ENCODE measurements at regions not wholly inside any gene's neighbourhood (a gene's known extent, or its start where the extent isn't known, plus 50 kb on each side); places are given as distances from the start of the nearest gene placed in this dataset.

GRCh38 chr13:110824702-110825300 lies 90.1 kb downstream of the ANKRD10 start:
- in situ Hi-C loops (cut with HindIII; ENCODE audit: low pct_ligation_motif_present, low pct_unique_long_range_greater_than_20kb, low sequenced_read_pairs): no loop called here
- DNase-seq: no peak

GRCh38 chr13:110825516-110825915 lies 89.4 kb downstream of the ANKRD10 start:
- no peak for DNase-seq

GRCh38 chr13:110826101-110826500 lies 88.8 kb downstream of the ANKRD10 start:
- DNase-seq: no peak
- in situ Hi-C loops (cut with HindIII; ENCODE audit: low pct_ligation_motif_present, low pct_unique_long_range_greater_than_20kb, low sequenced_read_pairs): no loop called here

More at GRCh38 chr13:110825516-110825915, 89.4 kb downstream of the ANKRD10 start:
- in situ Hi-C loops (cut with HindIII; ENCODE audit: low pct_ligation_motif_present, low pct_unique_long_range_greater_than_20kb, low sequenced_read_pairs): no loop called here

- in situ Hi-C loops (cut with HindIII; ENCODE audit: low pct_ligation_motif_present, low pct_unique_long_range_greater_than_20kb, low sequenced_read_pairs): no loop called here
Observed at GRCh38 chr13:110826861-110827672, 87.8 kb downstream of the ANKRD10 start.

More at GRCh38 chr13:110826861-110827672, 87.8 kb downstream of the ANKRD10 start:
- no peak for DNase-seq

All from ACHN (cell line).